HCT116 (cell line): ENCODE measurements at regions not wholly inside any gene's neighbourhood (a gene's known extent, or its start where the extent isn't known, plus 50 kb on each side); places are given as distances from the start of the nearest gene placed in this dataset.

Experiments used
- ATAC-seq: fragments of 200-7000 bp; cut with Tn5 transposase; 2 replicates; pipeline ENCODE4 v1.9.1; 2020; ENCODE audit warnings: mild to moderate bottlenecking, moderate library complexity
- BruUV-seq: library from RNA; stranded (reverse); fragments of 400-500 nt; replicated peaks from 2 replicates; lab custom pipeline; 2021; lab: Mats Ljungman, UMichigan
- CTCF ChIA-PET: fragments of 300-600 bp; sonication (Branson Sonifier 250); formaldehyde crosslinking; loops from one replicate; lab custom pipeline; 2021; ENCODE audit warnings: antibody characterized with exemption; lab: Charles Lee
- POLR2A ChIA-PET: fragments of 300-600, 350-600 bp; sonication (Branson Sonifier 250); formaldehyde crosslinking; loops from one replicate; lab custom pipeline; 2021; ENCODE audit warnings: antibody characterized with exemption; lab: Charles Lee
- RAD21 ChIA-PET, 2 experiments: fragments of 300-600 bp; sonication (Branson Sonifier 250); formaldehyde crosslinking; loops; one replicate each; lab custom pipeline; 2023; ENCODE audit warnings: low total read pairs in 2 of 2; ENCODE audit not compliant: uncharacterized antibody in 2 of 2, unreplicated experiment in 2 of 2, low non-redundant PET in 1 of 2; lab: Charles Lee
- DNase-seq: peaks from one replicate; pipeline ENCODE4 v3.0.0-alpha.2; 2010; ENCODE audit warnings: low read depth, low spot score
- H2AFZ ChIP-seq: fragments of 200-600 bp; shearing (Covaris generic), sonication (generic); 2 replicates; pipeline ENCODE4 v1.6.1; 2017; ENCODE audit warnings: low read depth, mixed run types, mixed read lengths, antibody characterized with exemption, low read length; ENCODE audit not compliant: poor library complexity, severe bottlenecking
- H3K27ac ChIP-seq: 2 replicates; pipeline ENCODE4 v1.5.1; 2012; ENCODE audit warnings: low read depth, low read length
- H3K27me3 ChIP-seq: fragments of 200-600 bp; sonication (generic); 2 replicates; pipeline ENCODE4 v1.6.1; 2016; ENCODE audit warnings: mixed run types, low read length, mixed read lengths; ENCODE audit not compliant: insufficient read depth
- H3K36me3 ChIP-seq, 2 experiments: fragments of 200-500 bp in 1 of 2; fragments of 200-600 bp in 1 of 2; sonication (Bioruptor generic) in 1 of 2; sonication (generic) in 1 of 2; 2 replicates each; pipeline versions ENCODE4 v1.5.1 to v1.6.1; 2014 to 2016; ENCODE audit warnings: low read length in 2 of 2, inconsistent platforms in 1 of 2, mixed read lengths in 1 of 2, mixed run types in 1 of 2; ENCODE audit not compliant: insufficient read depth in 2 of 2, control insufficient read depth in 1 of 2
- H3K4me1 ChIP-seq, 2 experiments: fragments of 200-600 bp in 1 of 2; sonication (generic) in 1 of 2; 2 replicates each; pipeline versions ENCODE4 v1.5.1 to v1.6.1; 2012 to 2017; ENCODE audit warnings: low read length in 2 of 2, inconsistent platforms in 1 of 2, mild to moderate bottlenecking in 1 of 2, mixed read lengths in 1 of 2, mixed run types in 1 of 2, moderate library complexity in 1 of 2; ENCODE audit not compliant: insufficient read depth in 2 of 2, control insufficient read depth in 1 of 2
- H3K4me2 ChIP-seq: fragments of 200-600 bp; sonication (generic); 2 replicates; pipeline ENCODE4 v1.6.1; 2017; ENCODE audit warnings: mixed run types, low read length, mixed read lengths
- H3K4me3 ChIP-seq, 2 experiments: fragments of 200-600 bp in 1 of 2; sonication (generic) in 1 of 2; replicated peaks in 1 of 2; 2 replicates each; pipeline ENCODE4 v1.5.1; 2011 to 2016; ENCODE audit warnings: low read length in 2 of 2, control low read depth in 1 of 2, low read depth in 1 of 2, mild to moderate bottlenecking in 1 of 2, mixed read lengths in 1 of 2, mixed run types in 1 of 2
- H3K79me2 ChIP-seq: fragments of 200-600 bp; sonication (generic); 2 replicates; pipeline ENCODE4 v1.6.1; 2017; ENCODE audit warnings: mild to moderate bottlenecking, mixed run types, low read length, moderate library complexity, mixed read lengths; ENCODE audit not compliant: insufficient read depth
- H3K9ac ChIP-seq: fragments of 200-600 bp; sonication (generic); 2 replicates; pipeline ENCODE4 v1.6.1; 2016; ENCODE audit warnings: low read length, mixed read lengths
- H3K9me2 ChIP-seq: fragments of 200-600 bp; sonication (generic), shearing (Covaris generic); 2 replicates; pipeline ENCODE4 v1.6.1; 2017; ENCODE audit warnings: mixed run types, mild to moderate bottlenecking, moderate library complexity; ENCODE audit not compliant: insufficient read depth
- H3K9me3 ChIP-seq, 2 experiments: fragments of 200-500 bp in 1 of 2; fragments of 200-600 bp in 1 of 2; sonication (Bioruptor generic) in 1 of 2; sonication (generic) in 1 of 2; 2 replicates each; pipeline ENCODE4 v1.6.1; 2014 to 2017; ENCODE audit warnings: low read length in 2 of 2, mixed read lengths in 2 of 2, inconsistent platforms in 1 of 2, low read depth in 1 of 2, mild to moderate bottlenecking in 1 of 2, mixed run types in 1 of 2, moderate library complexity in 1 of 2; ENCODE audit not compliant: control insufficient read depth in 1 of 2, insufficient read depth in 1 of 2
- H4K20me1 ChIP-seq: fragments of 200-600 bp; sonication (generic), shearing (Covaris generic); 2 replicates; pipeline ENCODE4 v1.6.1; 2017; ENCODE audit warnings: mixed run types, mild to moderate bottlenecking, moderate library complexity; ENCODE audit not compliant: insufficient read depth
- CEBPB ChIP-seq: IDR thresholded peaks from 2 replicates; pipeline ENCODE4 v1.6.1; 2012; ENCODE audit warnings: low read depth
- EZH2 ChIP-seq: fragments of 200-600 bp; sonication (generic); IDR thresholded peaks from 2 replicates; pipeline ENCODE4 v1.6.1; 2017; ENCODE audit warnings: antibody characterized with exemption, mixed run types
- EZH2phosphoT487 ChIP-seq: fragments of 200-600 bp; IDR thresholded peaks from 2 replicates; pipeline ENCODE4 v1.6.1; 2018; ENCODE audit warnings: antibody characterized with exemption, borderline replicate concordance
- FOSL1 ChIP-seq: IDR thresholded peaks from 2 replicates; pipeline ENCODE4 v1.6.1; 2012; ENCODE audit warnings: low read depth
- JUND ChIP-seq: IDR thresholded peaks from 2 replicates; pipeline ENCODE4 v1.6.1; 2012
- POLR2A ChIP-seq: IDR thresholded peaks from 2 replicates; pipeline ENCODE4 v1.7.0; 2011; ENCODE audit warnings: borderline replicate concordance; ENCODE audit not compliant: insufficient read depth, insufficient read length; ENCODE audit errors: extremely low read depth
- POLR2AphosphoS5 ChIP-seq: IDR thresholded peaks from 2 replicates; pipeline ENCODE4 v1.6.1; 2011; ENCODE audit warnings: mild to moderate bottlenecking, low read depth, low read length, moderate library complexity
- RAD21 ChIP-seq: IDR thresholded peaks from 2 replicates; pipeline ENCODE4 v1.6.1; 2012; ENCODE audit warnings: low read depth, mild to moderate bottlenecking
- SP1 ChIP-seq: IDR thresholded peaks from 2 replicates; pipeline ENCODE4 v1.6.1; 2012; ENCODE audit warnings: low read depth
- SRF ChIP-seq: IDR thresholded peaks from 2 replicates; pipeline ENCODE4 v1.6.1; 2012; ENCODE audit warnings: low read depth
- TCF7L2 ChIP-seq: IDR thresholded peaks from 2 replicates; pipeline ENCODE4 v1.7.0; 2011; ENCODE audit warnings: borderline replicate concordance, inconsistent platforms; ENCODE audit not compliant: insufficient read depth, insufficient read length; ENCODE audit errors: extremely low read depth
- ZNF274 ChIP-seq: fragments of 200-500 bp; sonication (Bioruptor generic); IDR thresholded peaks from 2 replicates; pipeline ENCODE4 v1.6.1; 2014; ENCODE audit warnings: mild to moderate bottlenecking, low read depth, low read length, inconsistent platforms
- intact Hi-C: fragments of 100-400 bp; cut with micrococcal nuclease; formaldehyde crosslinking; loops from 2 replicates; pipeline ENCODE4 v1.10.0; 2022
- TF ChIP-seq, protein P1 (sequence below): IDR thresholded peaks from 2 replicates; pipeline ENCODE4 v1.6.1; 2012; ENCODE audit warnings: low read depth

DNA sequence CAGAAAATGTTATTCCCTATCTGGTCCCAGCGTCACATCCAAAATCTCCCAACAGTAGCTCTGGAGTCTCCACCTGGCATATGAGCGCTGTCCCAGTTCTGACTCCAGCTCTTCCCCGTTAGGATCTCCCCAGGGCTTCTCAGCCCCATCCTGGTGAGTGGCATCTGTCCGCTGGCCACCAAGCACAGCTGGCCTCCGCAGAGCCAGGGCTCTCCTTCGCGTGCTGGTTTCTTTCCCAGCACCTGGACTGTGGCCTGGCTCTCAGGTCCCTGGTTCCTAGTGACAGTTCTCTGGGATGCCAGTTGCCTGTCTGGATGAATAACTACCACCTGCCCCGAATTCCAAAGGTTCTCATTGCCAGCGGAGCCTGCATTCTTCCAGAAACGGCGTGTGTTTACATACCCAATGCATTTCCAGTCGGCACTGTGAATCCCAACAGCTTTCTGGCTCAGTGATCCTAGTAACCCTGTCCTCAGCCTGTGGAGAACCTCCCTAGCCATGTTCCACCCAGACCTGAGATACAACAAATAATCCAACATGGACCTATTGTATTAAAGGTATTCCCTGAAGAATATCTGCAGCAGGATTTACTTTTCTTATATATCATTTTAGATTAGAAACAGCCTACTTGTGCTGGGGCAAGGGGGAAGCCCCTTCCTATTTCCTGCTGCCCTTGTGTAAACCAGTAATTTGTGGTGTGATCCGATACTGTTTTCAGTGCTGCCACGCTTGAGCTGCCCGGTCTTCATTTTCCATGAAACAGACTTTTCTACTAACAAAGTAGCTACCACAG is 69.9 kb upstream of the PDE10A start:
- H3K4me1 ChIP-seq: no peaks in the 10 kb centered on the region
- no peak overlapping the region for H3K9ac ChIP-seq
- ChIA-PET POLR2A (no interaction called here), CTCF (no interaction called here), RAD21 (no interaction called here)
- BruUV-seq: no TSS peak
- H3K9me2 ChIP-seq: no peaks in the 10 kb centered on the region
- TF ChIP-seq CEBPB: no peak
- TF ChIP-seq EZH2: no peak
- no peak for TF ChIP-seq POLR2AphosphoS5
- TF ChIP-seq SP1: no peak
- no peak for TF ChIP-seq POLR2A
- no peak for TF ChIP-seq EZH2phosphoT487
- TF ChIP-seq RAD21: no peak
- TF ChIP-seq JUND: no peak
- TF ChIP-seq ZNF274: no peak
- TF ChIP-seq, protein P1, sequence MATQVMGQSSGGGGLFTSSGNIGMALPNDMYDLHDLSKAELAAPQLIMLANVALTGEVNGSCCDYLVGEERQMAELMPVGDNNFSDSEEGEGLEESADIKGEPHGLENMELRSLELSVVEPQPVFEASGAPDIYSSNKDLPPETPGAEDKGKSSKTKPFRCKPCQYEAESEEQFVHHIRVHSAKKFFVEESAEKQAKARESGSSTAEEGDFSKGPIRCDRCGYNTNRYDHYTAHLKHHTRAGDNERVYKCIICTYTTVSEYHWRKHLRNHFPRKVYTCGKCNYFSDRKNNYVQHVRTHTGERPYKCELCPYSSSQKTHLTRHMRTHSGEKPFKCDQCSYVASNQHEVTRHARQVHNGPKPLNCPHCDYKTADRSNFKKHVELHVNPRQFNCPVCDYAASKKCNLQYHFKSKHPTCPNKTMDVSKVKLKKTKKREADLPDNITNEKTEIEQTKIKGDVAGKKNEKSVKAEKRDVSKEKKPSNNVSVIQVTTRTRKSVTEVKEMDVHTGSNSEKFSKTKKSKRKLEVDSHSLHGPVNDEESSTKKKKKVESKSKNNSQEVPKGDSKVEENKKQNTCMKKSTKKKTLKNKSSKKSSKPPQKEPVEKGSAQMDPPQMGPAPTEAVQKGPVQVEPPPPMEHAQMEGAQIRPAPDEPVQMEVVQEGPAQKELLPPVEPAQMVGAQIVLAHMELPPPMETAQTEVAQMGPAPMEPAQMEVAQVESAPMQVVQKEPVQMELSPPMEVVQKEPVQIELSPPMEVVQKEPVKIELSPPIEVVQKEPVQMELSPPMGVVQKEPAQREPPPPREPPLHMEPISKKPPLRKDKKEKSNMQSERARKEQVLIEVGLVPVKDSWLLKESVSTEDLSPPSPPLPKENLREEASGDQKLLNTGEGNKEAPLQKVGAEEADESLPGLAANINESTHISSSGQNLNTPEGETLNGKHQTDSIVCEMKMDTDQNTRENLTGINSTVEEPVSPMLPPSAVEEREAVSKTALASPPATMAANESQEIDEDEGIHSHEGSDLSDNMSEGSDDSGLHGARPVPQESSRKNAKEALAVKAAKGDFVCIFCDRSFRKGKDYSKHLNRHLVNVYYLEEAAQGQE: no peak
- TF ChIP-seq SRF: no peak
- TF ChIP-seq FOSL1: no peak
- no peak for TF ChIP-seq TCF7L2
- H4K20me1 ChIP-seq: no peaks in the 10 kb centered on the region
- intact Hi-C loops: no loop called here
- no peak overlapping the region for H2AFZ ChIP-seq
- H3K4me3 ChIP-seq: no peak overlapping the region
- no peaks in the 10 kb centered on the region for H3K79me2 ChIP-seq
- no peaks in the 10 kb centered on the region for H3K36me3 ChIP-seq
- no peak overlapping the region for H3K4me2 ChIP-seq
- DNase-seq: no peak
- no peaks in the 10 kb centered on the region for H3K27me3 ChIP-seq
- H3K9me3 ChIP-seq: no peaks in the 10 kb centered on the region; a peak in 1 of 4 replicates
- no peak overlapping the region for H3K27ac ChIP-seq
- no peak for ATAC-seq
